AG20443 (cell line): ENCODE measurements at regions not wholly inside any gene's neighbourhood (a gene's known extent, or its start where the extent isn't known, plus 50 kb on each side); places are given as distances from the start of the nearest gene placed in this dataset.
"Not testable (repeated sequence)": the region's sequence is repeated elsewhere in the genome, so short reads cannot be mapped to it uniquely, and the experiment has no call there.

Source experiments
- DNase-seq: peaks from one replicate; pipeline ENCODE4 v3.0.0; 2012; ENCODE audit warnings: low spot score, mixed read lengths

DNA sequence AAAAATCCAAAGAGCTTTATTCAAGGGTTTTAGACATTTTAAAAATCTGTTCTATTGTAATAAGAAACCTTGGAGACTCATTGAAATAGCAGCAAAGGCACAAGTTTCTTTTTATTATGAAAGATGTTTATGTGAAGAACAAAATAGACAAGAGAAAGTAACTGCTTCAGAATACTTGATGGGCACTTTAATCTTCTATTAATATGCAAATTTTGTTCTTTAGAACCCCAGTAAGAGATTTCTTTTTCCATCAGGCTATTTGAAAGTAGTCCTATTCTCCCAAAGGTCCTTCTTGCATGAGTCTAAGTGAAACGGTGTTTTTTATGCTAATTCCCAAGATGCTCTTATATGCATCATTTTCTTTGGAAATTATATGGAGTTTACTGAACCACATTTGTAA lies 602.0 kb downstream of the EFNA5 start:
- DNase-seq, result no peak

DNA sequence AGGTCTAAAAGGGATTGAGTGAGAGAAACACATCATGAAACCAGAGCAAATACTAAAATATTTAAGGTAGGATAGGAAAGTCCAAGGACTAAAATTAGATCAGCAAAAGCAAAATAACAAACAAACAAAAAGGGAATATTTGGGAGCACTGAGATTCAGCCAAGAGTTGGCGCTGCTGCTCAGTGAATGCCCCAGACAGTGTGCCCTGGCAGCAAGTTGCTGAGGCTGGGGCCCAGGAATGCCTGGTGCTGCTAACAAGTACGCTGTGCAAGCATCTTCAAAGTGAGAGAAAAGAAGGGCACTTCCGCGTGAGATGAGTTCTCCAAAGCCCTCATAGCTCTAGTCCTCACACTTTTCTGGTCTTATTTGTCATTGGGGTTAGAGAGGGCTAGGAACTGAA lies 603.3 kb downstream of the EFNA5 start:
- no peak for DNase-seq

DNA sequence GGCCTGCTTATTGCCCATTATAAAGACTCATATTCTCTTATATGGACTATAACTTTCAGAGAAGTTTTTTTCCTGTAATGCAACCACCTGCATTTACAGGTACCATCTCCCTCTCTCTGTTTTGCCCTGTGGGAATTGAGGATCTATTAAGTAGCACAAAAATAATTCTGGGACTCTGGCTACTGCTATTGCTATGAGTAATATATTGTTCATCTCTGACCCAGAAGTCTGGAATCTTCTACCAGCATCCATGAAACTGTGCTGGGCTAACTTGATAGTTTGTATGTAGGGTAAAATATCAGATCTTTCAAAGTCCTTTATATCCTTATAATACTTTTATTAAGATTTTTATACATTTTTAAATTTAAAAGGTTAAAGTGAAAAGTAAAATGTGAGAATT lies 607.2 kb downstream of the EFNA5 start:
- no peak for DNase-seq

DNA sequence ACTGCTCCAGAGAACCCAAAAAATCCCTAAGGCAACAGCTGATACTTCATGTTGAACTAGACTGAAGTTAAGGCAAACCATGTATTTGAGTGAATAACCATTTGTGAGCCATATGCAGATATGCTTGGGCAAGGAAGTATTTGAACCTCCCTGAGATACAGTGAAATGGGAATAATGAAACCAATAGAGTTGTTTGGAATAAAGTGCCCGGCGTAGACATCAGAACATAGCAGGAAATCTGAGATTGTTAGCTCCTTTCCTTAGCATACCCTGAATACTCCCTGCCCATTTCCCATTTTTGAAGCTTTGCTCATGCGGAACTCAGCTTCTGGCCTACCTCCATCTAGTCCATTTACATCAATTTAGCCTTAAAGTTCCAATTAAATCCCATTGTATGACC lies 611.9 kb downstream of the EFNA5 start:
- DNase-seq, result no peak

DNA sequence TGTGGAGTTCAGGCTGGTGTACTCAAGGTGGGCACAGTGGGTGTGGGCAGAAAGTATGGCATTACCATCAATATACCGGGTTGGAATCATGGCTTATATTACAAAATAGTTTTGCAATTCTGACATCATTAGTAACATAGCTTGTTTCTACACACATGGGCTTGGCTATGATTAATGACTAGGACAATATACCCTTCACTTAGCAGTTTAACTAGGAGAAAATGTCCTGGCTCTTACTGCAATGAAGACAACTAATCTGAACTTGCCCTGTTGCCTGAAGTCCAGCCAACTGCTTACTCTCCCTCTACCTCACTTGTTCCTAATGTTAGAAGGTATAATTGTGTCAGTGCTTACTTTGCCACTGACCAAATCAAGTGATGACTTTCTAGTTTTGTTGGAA lies 612.5 kb downstream of the EFNA5 start:
- no peak for DNase-seq

DNA sequence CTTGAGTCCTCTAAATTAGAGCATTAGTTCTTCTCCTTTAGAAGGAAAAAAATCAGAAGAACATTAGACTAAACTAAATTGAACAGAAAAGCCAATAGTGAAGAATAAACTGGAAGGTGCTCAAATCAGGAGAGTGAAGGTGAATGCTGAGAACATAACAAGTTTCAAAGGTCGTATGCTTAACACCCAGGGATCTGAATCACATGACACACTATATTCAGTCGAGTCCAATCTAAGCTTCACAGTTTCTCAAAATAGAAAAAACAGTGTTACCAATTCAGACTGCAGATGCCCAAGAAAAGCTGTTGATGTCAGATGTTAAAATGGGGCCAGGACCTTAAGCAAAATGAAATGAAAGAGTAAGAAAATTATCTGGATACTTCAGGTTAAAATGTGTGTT lies 614.5 kb downstream of the EFNA5 start:
- DNase-seq, result no peak

DNA sequence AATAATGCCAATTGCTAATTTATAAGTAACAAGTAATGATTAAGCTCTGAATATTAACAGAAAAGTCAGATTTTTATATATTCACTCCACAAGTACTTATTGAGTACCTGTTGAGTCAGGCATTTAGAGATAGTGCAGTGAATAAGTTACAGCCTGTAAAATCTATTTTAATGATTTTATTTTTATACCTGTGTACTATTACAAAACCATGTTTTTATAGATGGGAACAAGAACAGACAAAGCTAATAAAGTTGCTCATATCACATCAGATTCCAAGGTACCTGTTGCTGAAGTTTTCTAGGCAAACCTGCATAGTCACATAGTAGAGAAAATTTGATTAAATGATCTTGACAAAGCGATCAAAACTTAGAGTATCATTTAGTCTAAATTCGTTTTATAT lies 623.7 kb downstream of the EFNA5 start:
- DNase-seq, result no peak

DNA sequence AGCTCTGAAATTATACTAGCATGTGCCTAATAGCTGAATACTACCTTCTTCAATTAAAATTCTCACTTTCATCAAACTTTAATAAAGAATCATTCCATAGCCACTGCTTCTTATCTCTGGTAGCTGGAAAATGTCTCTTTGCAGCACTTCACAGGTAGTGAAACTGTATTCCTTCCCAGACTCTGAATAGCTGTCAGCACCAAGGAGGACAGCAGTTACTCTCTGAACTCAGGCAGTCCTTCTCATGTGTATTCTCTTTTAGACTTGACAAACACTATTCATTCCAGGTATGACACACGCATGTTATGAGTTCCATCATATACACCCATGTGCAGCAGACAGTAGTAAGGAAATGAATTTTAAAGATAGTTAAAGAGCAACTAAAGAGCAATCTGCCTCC lies 627.1 kb downstream of the EFNA5 start:
- no peak for DNase-seq

DNA sequence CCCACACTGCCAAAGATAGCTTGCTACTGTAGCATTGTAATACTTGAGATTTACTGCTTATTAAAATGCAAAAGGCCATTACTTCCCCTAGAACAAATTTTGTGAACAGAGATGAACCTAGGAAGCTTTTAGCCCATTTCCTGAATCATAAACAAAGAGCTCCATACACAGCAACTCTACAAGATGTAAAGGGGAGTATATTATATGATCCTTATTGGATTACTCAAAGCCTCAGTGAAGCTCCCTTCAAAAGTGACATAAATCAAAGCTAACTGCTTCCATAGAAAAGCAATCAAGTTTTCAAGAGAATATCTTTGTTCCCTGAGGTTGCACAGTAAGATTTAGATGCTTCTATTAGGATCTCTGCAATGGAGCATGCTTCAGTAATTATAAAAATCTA lies 629.8 kb downstream of the EFNA5 start:
- no peak for DNase-seq

DNA sequence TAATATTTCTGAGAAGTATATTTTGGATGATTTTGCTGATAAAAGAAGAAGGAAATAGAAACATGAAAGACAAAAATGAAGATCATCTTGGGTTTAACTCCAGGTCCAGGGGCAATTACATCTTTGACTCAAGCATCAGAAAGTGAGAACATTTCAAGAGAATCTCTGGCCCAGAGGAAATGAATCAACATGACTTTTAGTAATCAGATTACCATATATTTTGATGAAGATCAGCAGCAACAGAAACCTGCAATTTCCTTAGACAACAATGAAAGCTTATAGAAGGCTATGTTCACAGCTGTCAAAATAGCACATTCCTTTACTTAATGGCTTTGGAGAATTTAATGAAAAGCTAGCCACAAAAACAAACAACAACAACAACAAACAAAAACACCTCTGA lies 638.1 kb downstream of the EFNA5 start:
- DNase-seq, result no peak

DNA sequence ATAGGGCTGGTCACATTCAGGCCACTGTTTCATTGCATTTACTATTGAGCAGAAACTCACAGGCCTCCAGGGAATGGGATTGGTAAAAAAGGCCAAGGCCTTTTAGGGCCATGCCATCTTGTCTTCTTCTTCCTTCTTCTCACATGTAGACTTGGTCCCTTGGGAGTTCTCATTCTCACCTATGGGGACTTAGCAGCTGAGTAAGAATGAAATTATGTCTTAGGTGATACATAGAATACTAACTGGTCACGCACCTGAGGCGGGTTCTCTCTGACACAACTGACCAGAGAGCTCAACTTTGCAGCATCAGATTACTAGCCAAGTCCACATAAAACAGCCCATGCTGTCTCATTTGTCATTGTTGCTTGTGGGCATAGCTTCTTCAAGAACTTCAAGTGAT lies 641.8 kb downstream of the EFNA5 start:
- DNase-seq, result no peak

DNA sequence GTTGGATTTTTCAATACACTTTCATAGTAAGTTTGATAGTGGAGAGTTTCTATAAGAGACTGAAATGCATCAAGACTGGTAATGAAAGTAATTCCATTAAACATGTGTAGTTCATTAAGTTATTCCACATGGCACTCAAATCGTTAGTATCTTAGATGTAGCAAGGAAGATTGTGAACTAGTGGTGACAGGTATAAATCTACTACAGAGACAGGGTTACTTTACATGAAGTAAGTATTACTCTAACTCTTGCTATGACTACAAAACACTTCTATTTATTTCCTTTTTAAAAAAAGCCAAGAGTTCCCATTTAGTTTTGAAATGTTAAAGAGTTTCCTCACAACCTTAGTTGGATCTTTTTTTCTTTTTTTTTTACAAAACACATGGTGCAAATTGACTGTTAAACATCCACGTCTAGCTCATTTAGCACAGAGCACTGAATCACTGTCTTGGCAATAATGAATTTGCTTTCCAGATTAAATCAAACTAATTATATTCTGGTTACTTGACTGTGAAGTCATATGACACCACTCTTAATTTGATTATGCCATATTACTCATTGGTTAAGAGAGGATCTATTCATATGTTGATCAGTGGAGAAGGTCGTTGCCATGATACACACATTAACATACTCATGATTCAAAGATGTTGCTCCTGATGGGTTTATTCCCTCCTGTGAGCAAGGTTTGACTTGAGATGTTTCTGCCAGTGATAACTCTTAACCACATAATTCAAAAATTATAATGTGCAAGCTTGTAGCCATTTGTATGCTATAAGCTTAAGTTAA lies 644.8 kb downstream of the EFNA5 start:
- DNase-seq, result no peak

DNA sequence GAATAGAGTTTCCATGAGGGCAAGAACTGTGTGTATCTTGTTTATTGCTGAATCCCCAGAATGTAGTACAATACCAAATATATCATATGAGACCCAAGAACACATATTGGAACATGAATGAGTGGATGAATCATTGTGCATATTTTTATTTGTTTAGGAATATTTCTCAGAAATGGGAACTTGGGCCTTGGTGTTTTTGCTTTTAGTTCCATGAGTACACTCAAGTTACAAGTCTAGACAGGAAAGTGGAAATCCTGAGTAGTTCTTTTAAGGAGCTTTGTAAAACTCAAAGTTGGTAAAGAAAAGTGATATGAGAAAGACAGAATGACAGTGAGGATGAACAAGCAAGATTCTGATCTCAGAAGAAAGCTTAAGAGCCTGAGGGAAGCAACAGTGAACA lies 647.0 kb downstream of the EFNA5 start:
- no peak for DNase-seq

DNA sequence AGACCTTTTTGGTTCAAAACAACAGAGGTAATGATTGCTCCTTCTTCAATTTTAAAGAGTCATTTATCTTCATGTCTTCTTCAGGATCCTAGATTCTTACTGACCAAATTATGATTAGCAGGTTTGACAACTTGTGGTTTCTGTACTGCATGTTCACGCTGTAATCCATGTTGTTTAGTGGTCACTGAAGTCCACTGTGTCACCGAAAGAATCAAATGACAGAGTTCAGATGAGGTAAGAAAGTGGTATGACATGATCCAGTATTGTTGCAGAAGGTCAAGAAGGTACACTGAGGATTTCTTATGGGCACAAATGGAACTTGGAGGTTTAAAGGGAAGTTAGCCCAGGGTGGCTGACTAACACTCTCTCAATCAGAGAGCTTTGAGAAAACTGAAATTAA lies 649.2 kb downstream of the EFNA5 start:
- no peak for DNase-seq

DNA sequence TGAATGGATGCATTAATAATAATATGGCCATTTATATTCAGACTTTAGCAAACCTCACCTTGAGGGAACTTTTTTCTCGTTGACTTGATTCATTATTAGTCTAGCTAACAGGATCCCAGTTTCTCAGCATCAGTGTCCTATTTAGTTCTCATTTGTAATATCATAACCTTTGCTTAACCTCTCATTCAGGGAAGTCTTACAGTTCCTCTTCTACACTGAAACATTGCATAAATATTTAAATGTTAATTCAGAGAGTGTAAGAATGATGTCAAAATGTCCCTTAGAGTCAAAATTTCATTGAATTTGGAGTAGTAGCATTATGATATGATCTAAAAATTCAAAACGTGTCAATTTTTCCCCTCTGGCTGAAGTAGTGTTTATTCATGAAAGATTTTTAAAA lies 650.1 kb downstream of the EFNA5 start:
- no peak for DNase-seq

DNA sequence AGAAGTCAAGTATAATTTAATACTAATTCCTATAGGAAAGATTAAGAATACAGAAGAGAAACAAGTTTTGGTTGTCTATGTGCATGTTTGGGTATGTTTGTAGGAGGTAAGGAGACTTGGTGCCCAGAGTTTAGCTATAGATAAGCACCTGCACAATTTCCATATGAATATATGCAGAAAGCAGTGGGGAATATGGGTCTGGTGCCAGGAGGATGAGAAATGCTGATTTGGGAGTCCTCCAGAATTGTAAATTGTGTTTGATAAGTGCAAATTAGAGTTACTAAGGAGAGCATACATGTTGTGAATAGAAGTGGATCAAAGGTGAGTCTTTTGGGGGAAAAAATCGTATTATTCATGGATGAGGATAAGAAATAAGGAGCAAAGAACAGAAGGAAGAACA lies 653.1 kb downstream of the EFNA5 start:
- no peak for DNase-seq

DNA sequence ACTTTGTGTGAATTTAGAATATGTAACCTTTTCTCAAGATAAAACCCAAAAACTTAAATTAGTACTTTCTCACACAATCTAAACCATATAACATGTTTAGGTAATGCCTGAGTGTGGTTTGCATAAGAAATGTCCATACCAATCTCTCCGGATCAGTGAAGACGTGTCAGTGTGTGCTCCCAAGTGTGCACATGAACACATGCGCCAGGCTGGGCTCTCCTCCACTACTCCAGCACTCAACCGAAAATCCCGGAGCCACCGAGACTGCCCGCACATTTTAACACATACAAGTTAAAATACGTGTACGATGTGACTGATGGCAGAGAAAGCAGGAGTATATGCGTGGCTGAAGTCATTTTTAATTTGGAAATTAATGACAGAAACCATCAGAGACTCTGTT lies 658.4 kb downstream of the EFNA5 start:
- DNase-seq, result no peak

DNA sequence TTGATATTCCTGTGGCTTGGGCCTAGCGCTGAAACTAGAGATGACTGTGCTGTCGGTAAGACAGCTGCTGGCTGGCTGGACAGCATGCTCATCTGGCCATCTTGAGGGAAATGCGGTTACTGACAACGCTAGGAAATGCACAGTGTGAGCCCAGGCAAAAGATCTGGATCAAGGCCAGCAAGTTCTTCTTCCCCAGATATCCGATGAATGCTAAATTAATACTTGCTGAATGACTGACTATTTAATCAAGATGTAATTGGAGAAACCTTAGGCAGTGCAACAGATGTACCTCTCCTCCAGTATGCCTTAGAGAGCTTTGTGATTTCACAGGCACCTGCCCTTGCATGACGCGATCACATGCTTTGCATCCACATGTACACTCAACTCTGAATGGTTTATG lies 659.1 kb downstream of the EFNA5 start:
- no peak for DNase-seq

DNA sequence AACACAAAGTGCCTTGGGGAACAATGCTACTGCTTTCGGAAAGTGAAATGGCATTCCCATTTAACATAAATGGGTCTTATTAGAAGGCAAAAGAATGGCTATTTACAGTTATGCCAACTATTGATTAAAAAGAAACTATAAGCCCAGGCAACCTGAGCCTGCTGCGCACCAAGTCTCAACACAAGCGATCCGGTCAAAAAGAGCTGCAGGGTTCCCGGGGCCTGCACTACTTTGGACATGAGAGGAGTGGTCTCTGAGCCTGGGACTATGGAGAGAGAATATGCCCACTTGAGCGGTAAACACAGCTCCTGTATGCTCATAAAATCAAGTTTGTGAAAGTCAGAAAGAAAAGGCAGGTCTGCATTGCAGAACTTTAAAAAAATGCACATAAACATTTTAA lies 660.7 kb downstream of the EFNA5 start:
- no peak for DNase-seq

DNA sequence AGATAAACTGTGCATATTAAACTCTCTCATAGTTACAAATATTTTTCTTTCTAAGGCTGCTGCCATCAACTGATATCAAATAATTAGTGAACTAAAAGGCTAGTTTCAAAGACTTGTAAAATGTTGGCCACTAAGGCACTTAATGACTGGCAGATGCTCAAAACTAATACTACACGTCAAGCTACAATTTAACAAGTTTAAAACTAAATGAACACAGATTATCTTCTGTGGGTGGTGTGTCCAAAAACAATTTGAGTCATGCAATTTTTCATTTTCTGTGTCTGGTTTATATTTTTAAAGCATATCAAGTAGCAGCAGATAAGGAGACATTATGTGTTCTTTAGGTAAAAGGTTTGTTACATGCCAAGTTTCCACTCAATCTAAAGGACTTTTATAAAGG lies 665.1 kb downstream of the EFNA5 start:
- DNase-seq, result no peak

DNA sequence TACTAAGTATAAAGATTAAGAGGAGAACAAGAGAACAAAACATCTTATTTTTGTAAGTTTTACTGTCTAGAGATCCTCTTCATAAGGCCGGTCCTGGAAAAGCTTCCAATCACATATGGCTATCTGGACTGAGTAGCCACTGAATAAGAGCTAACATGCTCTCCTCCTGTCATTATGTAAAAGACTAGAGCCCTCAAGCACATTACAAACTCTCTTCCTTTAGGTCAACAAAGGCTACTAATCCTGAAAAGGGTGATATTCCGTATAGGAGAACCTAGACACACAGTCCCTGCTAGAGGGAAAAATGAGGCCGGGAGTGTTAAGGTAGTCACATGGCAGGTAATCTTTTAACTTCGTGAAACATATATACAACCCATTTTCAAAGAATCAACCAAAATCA lies 665.6 kb downstream of the EFNA5 start:
- no peak for DNase-seq

DNA sequence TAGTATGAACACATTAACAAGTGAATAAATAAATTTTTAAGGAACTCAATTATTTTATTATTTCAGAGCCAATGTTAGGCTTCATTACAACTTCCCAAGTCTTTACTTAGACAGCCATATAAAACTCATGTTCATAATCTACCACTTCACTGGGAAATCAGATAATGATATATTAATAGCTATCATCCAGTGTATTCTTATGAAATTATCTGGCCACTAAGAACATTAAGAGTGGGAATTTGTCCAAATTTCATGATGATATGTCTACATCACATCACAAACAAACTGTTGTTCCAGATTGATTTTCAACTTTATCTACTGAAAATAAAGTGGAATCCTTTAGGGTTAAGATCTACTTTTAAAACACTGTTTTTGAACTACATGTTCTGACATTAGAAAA lies 668.6 kb downstream of the EFNA5 start:
- no peak for DNase-seq

DNA sequence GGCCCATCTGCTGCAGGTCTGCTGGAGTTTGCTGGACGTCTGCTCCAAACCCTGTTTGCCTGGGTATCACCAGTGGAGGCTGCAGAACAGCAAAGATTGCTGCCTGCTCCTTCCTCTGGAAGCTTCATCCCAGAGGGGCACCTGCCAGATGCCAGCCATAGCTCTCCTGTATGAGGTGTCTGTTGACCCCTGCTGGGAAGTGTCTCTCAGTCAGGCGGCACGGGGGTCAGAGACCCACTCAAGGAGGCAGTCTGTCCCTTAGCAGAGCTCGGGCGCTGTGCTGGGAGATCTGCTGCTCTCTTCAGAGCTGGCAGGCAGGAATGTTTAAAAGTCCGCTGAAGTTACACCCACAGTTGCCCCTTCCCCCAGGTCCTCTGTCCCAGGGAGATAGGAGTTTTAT lies 671.2 kb downstream of the EFNA5 start:
- not testable (repeated sequence) for DNase-seq

DNA sequence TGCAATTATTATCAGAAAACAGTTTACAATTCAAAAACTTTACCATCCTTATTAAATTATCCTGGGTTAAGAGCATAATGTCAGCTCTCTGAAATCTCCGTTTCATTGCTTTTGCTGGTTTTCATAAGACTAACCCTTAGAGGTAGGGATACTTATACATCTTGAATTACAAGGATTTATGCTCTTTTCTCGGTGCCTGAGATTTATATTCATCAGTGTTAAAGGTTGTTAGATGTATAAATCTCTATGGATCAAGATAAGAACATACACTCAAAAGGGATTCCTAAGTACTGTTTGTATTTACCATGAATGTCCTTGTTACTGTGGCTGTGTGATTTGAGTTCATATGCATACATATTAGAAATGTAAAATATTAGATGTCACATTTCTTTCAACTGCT lies 684.7 kb downstream of the EFNA5 start:
- DNase-seq, result no peak

DNA sequence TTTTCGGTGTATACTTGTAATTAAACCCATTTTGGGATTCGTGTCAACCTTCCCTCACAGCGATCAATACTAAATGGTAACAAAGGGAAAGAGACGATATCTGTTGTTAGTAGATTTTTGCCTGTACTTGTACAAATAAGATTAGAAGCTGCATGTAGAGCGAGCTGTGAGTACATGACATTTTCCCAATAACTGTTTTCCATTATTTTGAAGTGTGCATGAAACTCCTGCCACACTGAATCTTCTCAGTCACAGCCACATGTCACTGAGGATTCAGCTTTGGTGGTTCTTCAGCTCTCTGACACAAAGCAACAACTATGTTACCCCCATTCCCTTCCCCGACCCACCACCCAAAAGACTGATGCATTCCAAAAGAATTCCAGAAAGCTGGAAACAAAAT lies 685.6 kb downstream of the EFNA5 start:
- DNase-seq, result no peak
